ENCODE measurements at regions not wholly inside any gene's neighbourhood (a gene's known extent, or its start where the extent isn't known, plus 50 kb on each side); places are given as distances from the start of the nearest gene placed in this dataset.

DNA sequence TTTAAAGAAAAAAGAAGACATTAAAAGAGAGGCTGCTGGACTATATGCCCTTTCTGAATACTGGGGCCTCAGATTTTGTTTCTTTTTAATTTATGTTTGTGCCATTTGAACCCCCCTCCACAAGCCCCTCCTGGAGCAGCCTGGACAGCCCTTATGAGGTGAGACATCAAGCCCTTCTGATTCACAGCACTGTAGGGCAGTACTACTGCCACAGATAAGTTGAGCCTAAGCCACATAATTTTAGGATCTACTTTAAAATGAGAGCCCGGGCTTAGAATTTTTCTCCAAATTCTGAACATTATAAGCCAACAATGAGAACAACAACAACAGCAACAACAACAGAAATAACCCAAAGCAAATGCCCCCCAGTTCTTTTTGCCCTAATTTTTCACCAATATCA, 256.9 kb upstream of the SALL1 start:
- DNase-seq: no peak

GRCh38 chr16:51407199-51407598, 256.1 kb upstream of the SALL1 start:
- DNase-seq: no peak

DNA sequence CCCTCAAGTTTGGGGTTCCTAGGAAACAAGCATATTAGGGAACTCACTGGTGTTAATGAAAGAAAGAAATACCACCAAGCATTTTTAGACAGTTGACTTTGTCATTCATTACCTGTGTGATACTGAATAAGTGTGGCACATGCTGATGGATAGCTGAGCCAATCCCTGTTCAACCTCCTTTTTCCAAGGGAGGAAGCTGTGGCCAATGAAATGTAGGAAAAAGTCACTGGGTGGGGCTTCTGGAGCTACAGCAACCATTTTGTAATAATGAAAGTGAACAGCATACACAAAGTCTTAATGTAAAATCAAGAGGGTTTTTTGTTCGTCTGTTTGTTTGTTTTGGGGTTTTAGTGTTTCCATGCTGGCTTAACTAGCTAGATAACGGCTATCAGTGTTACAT, 254.3 kb upstream of the SALL1 start:
- no peak for DNase-seq

DNA sequence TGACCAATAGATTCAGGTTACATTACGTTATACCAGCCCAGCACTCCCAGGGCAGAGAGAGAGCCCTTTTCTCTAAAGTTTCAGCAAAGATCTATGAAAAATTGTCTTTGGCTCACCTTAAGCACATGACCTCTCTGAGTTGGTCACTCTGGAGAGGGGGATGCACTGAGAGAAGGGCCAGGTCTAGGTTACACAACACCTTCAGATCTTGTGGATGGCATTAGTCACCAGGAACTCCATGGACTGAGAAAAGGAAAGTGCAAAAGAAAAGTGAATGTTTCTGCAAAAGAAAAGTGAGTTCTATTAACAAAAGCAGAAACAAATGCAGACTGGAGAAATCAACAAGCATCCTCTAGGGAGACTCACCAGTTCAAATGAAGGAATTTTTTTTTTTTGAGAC, 253.3 kb upstream of the SALL1 start:
- DNase-seq: no peak

GRCh38 chr16:51402785-51403184, 251.7 kb upstream of the SALL1 start:
- no peak for DNase-seq

DNA sequence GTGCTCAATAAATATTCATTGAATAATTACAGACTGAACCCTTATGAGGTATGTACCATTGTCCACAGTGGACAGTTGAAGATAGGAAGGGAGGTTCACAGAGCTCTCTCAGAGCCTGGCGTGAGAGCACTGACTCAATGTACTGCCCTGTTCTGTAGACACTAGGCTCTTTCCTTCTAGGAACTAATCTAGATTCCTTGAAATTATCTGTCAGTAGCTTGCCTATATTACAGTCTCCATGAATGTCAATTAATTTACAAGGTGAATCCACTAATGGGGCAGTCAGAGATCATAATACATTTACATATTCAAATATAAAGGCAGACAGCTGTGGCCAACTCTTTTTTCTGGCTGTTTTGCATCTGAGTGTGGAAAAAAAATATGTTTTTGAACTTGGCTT, 251.2 kb upstream of the SALL1 start:
- no peak for DNase-seq

DNA sequence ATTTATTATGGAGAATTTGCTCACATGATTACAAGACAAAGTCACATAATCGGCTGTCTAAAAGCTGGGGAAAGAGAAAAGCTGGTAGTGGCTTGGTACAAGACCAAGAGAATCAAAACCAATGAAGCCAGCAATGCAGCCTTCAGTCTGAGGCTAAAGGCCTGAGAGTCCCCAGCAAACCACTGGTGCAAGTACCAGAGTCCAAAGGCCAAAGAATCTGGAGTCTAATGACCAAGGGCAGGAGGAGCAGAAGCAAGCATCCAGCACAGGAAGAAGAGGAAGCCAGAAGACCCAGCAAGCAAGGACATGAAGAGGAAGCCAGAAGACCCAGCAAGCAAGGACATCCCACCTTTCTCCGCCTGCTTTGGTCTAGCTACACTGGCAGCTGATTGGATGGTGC, 250.6 kb upstream of the SALL1 start:
- no peak for DNase-seq

DNA sequence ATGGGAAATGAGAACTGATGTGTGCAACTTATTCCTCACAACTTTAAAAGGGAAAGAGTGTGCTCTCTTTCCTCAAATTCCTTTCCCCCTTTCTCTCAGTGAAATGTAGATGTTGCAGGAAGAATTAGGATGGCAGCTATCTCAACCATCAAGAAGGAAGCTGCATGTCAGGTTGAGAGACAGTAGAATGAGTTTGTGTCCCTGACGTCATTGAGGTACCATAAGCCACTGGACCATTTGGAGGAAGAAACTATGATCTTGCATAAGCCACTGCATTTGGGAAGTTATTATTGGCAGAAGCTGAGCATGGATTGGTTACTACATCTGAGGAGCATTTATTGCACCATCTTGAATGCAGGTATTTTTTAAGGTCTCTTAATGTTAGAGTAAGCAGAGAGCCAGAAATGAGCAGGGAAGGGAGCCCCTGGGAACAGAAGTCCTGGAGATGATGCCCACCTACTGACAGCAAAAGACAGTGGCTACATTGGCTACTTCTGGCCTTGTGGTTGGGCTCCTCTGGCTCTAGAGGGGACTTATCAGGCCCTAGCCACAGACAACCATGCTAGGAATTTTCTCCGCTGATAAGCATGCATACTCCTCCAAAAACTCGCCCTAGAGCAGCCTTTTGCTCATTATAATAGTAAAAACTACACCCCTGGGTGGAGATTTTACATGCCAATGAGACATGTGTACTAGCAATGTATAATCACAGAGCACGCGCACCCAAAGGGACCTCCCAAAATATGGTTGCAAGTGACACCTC, 249.0 kb upstream of the SALL1 start:
- DNase-seq: no peak

- no peak for DNase-seq
Measured at GRCh38 chr16:51394421-51394820, 243.4 kb upstream of the SALL1 start.

DNA sequence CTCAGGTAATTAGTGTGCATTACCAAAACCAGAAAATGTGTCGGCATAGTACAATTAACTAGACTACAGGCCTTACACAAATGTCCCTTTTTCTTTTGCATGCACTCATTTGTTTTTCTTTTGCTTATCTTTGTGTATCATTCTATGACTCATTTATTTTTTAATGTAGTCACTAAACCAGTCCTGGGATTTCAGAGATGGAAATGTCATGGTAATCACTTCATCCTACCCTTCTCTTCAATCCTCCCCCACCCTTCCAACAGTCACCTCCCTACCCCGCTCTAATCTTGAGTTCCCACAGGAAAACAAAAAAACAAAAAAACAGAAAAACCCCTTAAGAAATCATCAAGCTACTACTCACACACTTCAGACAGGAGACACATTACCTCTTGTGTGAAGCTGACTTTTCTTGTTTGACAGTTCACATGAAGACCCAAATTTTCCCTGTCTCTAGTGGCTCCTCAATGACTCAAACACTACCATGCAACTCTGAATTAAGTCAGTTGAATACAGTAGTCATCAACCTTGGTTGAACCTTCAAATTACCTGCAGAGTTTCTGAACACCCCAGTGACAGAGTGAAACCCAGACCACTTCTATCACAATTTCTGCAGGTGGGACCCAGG, 242.4 kb upstream of the SALL1 start:
- DNase-seq: no peak

- no peak for DNase-seq
Measured at GRCh38 chr16:51392521-51393187, 241.6 kb upstream of the SALL1 start.

DNA sequence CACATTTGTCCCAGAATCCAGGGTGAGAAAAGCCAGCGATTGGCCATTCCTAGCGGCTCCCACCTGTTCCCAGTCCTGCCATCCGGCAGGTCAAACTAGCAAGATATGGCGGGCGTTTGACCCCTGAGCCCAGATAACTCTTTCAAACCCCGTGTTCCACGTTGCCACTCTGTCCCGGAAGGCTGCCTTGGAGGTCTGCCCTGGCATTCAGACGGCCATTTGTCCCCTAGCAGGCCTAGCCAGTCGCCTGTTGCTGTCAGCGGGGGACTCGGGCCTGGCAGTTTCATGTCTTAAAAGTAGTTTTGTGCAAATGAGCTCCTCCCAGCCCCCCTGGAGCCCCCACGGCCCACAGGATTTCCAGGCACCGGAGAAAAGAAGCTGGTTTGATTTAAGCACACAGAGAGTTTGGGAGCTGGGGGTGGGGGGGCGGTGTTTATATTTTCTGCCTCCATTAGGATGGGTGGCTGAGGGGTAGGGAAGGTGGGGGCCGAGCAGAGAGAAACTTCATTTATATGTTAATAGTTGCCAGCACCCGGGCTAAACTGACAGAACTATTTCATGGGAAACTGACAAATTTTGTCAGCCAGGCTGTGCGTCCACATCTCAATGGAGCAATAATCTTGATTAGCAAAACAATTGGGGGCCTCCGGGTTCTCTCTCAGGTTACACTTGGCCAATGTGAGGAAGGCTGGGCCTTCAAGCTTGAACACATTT, 240.9 kb upstream of the SALL1 start:
- no peak for DNase-seq

DNA sequence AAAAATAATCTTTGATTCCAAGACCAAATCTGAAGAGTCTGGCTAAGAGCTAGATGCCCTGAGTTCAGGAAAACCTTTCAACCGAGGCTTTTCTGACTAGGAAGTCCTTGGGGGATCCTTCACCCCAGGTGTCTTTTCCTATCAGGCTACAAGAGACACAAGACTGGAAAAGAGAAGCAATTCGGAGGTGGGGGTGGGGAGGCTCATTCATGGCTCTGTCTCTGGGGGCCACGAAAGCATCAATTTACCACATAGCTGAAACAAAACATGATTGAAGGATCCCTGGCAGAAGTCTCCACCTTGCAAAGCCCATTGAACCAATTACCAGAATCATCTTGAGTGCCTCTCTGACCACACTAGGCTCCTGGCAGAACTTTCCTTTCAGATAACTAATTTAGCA, 239.8 kb upstream of the SALL1 start:
- DNase-seq: no peak

- no peak for DNase-seq
Measured at GRCh38 chr16:51389881-51390280, 238.8 kb upstream of the SALL1 start.

DNA sequence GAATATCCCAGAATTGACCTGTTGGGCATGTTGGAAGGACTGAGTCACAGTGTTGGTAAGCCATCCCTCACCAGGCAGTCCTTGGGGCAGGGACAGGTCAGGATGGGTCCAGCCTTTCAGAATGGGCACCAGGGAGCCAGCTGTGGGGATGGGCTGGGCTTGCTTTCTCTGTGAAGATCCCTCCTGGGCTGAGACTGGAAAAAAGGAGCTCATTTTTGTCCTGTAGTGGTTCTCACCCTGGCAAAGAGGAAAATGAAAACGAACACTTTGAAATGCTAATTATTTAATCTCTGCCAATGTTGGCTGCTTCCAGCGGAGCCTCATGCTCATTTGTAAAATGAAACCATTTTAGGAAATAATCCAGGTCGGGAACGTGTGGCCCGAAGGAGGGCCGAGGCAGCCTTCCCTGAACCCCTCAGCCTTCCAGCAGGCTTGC, 237.5 kb upstream of the SALL1 start:
- DNase-seq: no peak

GRCh38 chr16:51383909-51384308, 232.8 kb upstream of the SALL1 start:
- no peak for DNase-seq

DNA sequence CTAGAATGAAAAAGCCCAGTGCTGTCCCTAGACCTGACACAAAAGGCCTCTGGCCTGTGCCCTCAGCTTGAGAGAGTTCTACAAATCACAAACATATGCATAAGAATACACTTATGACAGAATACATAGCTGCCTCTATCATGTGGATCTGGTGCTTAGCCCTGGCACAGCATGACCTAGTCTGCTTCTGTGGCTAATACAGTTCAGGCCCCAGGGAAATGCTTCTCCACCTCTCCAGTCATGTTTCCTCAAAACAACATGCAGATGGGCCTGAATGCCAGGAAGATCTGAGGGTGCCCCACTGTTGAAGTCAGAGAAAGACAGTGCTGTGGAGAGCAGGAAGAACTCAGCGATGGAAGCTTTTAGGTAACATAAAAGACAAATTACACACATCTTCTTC, 231.9 kb upstream of the SALL1 start:
- DNase-seq: no peak

DNA sequence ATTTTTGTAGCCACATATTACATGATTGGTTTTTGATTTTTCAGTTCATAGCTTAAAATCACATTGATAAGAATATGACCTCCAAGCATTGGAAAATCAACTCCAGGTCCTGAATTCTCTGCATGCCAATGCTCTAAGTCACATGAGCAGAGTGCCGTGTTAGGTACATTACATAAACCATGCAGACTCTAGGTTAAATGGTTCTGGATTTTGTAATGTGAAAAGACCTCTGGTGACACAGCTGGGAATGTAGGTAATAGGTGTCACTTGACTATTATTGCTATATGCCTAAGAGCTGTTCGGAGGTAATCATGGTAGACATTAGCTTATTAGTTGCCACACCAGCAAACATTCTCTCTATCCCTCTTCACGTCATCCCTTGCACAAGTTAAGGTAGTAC, 231.1 kb upstream of the SALL1 start:
- DNase-seq: no peak

GRCh38 chr16:51376080-51376479, 225.0 kb upstream of the SALL1 start:
- no peak for DNase-seq

DNA sequence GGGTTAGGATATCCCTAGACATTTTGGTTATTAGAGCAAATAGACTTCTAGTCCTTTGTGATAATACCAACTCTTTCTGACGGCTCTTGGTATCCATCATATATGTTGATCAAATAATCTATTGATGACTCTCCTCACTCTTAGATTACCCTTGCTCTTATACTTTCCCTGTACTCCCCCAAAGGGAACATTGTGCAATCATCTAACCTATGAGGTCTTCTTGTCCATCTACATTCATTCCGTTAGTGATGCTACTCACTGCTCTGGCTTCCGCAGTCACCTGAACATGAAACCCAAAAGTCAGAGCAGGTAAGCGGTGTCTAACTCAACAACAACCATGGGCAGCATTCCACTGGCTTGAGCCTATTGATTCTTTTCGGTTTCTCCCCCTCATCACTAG, 223.7 kb upstream of the SALL1 start:
- no peak for DNase-seq

- DNase-seq: no peak
Measured at GRCh38 chr16:51374346-51374745, 223.3 kb upstream of the SALL1 start.

DNA sequence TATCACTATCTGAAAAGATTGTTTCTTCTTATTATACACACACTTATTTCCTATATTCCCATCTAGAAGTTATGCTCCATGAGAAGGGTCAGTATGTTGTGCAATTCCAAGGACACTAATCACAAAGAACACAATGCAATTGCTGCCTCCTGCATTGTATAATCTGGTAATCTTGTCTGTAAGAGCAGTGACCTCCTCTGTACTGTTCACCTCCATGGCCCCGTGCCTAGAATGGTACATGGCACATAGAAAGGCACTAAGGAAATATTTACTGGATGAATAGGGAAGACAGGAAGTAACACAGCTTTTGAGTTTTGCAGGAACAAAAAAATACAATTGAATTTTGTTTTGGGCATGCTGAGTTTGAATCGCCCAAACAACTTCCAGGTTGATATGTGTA, 214.6 kb upstream of the SALL1 start:
- no peak for DNase-seq

DNA sequence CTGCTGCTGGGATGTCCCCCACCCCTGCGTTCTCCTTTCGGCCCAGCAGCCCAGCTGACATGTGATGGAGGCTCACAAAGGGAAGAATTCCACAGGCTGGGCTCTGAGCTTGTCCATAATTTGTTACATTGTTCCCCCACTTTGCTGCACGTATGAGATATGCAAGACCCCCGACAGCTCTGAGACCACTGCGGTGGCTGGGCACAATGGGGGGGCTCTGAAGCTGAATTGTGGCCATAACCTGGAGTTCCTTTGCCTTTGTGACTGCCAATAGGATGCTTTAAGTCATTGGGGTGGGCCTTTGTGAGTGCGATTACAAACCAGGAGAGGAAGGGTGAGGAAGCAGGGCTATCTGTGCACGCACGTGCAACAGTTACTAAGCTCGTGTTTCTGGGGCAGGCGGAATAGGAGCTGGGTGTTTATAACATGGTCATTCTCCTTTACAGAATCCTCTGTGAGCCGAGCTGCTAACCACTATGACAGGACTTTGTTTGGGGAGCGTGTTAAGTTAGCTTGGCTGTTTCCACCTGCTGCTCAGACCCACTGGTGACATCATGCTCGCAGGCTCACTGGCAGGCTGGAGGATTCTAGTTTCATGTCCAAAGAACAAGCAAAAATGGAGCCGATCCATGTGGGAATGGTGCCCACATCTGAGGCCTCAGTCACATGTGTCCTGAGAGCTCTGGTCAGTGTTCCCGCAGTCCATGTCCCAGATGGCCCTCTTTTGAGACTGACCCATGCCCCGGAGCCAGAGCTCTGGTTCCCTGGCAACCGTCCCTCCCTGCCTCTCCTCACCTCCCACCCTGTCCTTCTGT, 208.3 kb upstream of the SALL1 start:
- DNase-seq: no peak
